HepG2 (cell line): ENCODE measurements at regions not wholly inside any gene's neighbourhood (a gene's known extent, or its start where the extent isn't known, plus 50 kb on each side); places are given as distances from the start of the nearest gene placed in this dataset.

Source experiments
- ATAC-seq: fragments of 200-7000 bp; cut with Tn5 transposase; 3 replicates; pipeline ENCODE4 v1.9.1; 2020; ENCODE audit warnings: mild to moderate bottlenecking, moderate library complexity
- BruUV-seq: library from RNA; stranded (reverse); fragments of 400-500 nt; replicated peaks from 2 replicates; lab custom pipeline; 2021; lab: Mats Ljungman, UMichigan
- CTCF ChIA-PET: fragments of 300-600 bp; formaldehyde crosslinking; extraction: SDS; loops from one replicate; lab custom pipeline; 2021; ENCODE audit warnings: low total read pairs, inconsistent platforms, low intra/inter-chr PET ratio; lab: Yijun Ruan, JAX
- POLR2A ChIA-PET: fragments of 350-600 bp; sonication (Branson Sonifier 250); formaldehyde crosslinking; loops from one replicate; lab custom pipeline; 2020; ENCODE audit warnings: antibody characterized with exemption, inconsistent platforms; lab: Yijun Ruan, JAX
- DNase-seq: peaks from one replicate; pipeline ENCODE4 v3.0.0-alpha.2; 2015; ENCODE audit warnings: low spot score
- FAIRE-seq: peaks from 3 replicates; lab custom pipeline; 2011; peaks lifted over from hg19 to GRCh38; lab: Jason Lieb, UNC
- H2AFZ ChIP-seq: one replicate; pipeline ENCODE4 v1.6.1; 2011; ENCODE audit warnings: low read length, inconsistent platforms
- H3K27ac ChIP-seq: fragments of 300-600 bp; 3 replicates; pipeline ENCODE4 v1.8.0; 2011; ENCODE audit warnings: mixed run types, mild to moderate bottlenecking, mixed read lengths, low read length, inconsistent platforms; ENCODE audit not compliant: insufficient read depth; ENCODE audit errors: extremely low read length
- H3K27me3 ChIP-seq, 2 experiments: fragments of 200-600 bp in 1 of 2; 2 replicates in 1 of 2; 3 replicates in 1 of 2; pipeline versions ENCODE4 v1.6.0 to v1.8.0; 2011; ENCODE audit warnings: low read length in 2 of 2, mild to moderate bottlenecking in 2 of 2, moderate library complexity in 2 of 2, inconsistent platforms in 1 of 2; ENCODE audit not compliant: insufficient read depth in 2 of 2, control insufficient read depth in 1 of 2
- H3K36me3 ChIP-seq, 2 experiments: fragments of 200-600 bp in 1 of 2; replicated peaks in 1 of 2; 2 replicates in 1 of 2; 3 replicates in 1 of 2; pipeline versions ENCODE4 v1.5.1 to v1.8.0; 2011; ENCODE audit warnings: low read length in 2 of 2, inconsistent platforms in 1 of 2; ENCODE audit not compliant: insufficient read depth in 2 of 2, control insufficient read depth in 1 of 2
- H3K4me1 ChIP-seq: 2 replicates; pipeline ENCODE4 v1.5.1; 2012; ENCODE audit warnings: low read length, inconsistent platforms; ENCODE audit not compliant: insufficient read depth
- H3K4me2 ChIP-seq: 2 replicates; pipeline ENCODE4 v1.6.0; 2011; ENCODE audit warnings: low read depth, low read length, inconsistent platforms
- H3K4me3 ChIP-seq, 3 experiments: fragments of 200-600 bp in 1 of 3; sonication (generic), shearing (Covaris generic) in 1 of 3; replicated peaks in 1 of 3; 2 replicates each; pipeline ENCODE4 v1.5.1; 2011 to 2016; ENCODE audit warnings: low read length in 3 of 3, inconsistent platforms in 2 of 3, low read depth in 2 of 3, mild to moderate bottlenecking in 2 of 3, control low read depth in 1 of 3, mixed read lengths in 1 of 3; ENCODE audit not compliant: insufficient read depth in 1 of 3
- H3K79me2 ChIP-seq: one replicate; pipeline ENCODE4 v1.6.1; 2011; ENCODE audit warnings: low read length, inconsistent platforms; ENCODE audit not compliant: insufficient read depth
- H3K9ac ChIP-seq: 2 replicates; pipeline ENCODE4 v1.6.0; 2011; ENCODE audit warnings: mild to moderate bottlenecking, low read depth, low read length, inconsistent platforms; ENCODE audit not compliant: insufficient read depth
- H3K9me3 ChIP-seq: 2 replicates; pipeline ENCODE4 v1.5.1; 2012; ENCODE audit warnings: mild to moderate bottlenecking, low read length
- H4K20me1 ChIP-seq: 2 replicates; pipeline ENCODE4 v1.6.0; 2011; ENCODE audit warnings: inconsistent platforms, mild to moderate bottlenecking, low read length, moderate library complexity; ENCODE audit not compliant: insufficient read depth
- FOXA1 ChIP-seq, 2 experiments: fragments of 450-650 bp in 1 of 2; sonication (generic) in 1 of 2; formaldehyde crosslinking in 1 of 2; IDR thresholded peaks; 2 replicates each; pipeline versions ENCODE4 v1.4.0 to v1.6.1; 2016 to 2020; ENCODE audit warnings: missing genetic modification reagents in 1 of 2
- FOXP1 ChIP-seq, 2 experiments: fragments of 450-650 bp in 1 of 2; IDR thresholded peaks; 2 replicates each; pipeline ENCODE4 v1.6.1; 2017 to 2018; ENCODE audit warnings: antibody characterized with exemption in 1 of 2
- HMGA1 ChIP-seq: sonication (generic); formaldehyde crosslinking; conservative IDR thresholded peaks from 2 replicates; pipeline ENCODE4 v1.4.0; 2020; ENCODE audit warnings: missing genetic modification reagents
- HNRNPH1 ChIP-seq: fragments of 200-400 bp; formaldehyde crosslinking; optimal IDR thresholded peaks from 2 replicates; pipeline ENCODE3; 2017; ENCODE audit warnings: mild to moderate bottlenecking, low read depth, low read length
- JARID2 ChIP-seq: sonication (generic); formaldehyde crosslinking; IDR thresholded peaks from 2 replicates; pipeline ENCODE4 v1.8.1; 2023; ENCODE audit warnings: missing genetic modification reagents, inconsistent platforms; ENCODE audit not compliant: insufficient replicate concordance
- TARDBP ChIP-seq: sonication (generic); formaldehyde crosslinking; IDR thresholded peaks from 2 replicates; pipeline ENCODE4 v1.8.0; 2022; ENCODE audit warnings: mild to moderate bottlenecking, missing genetic modification reagents
- ZFP36L1 ChIP-seq: sonication (generic); formaldehyde crosslinking; IDR thresholded peaks from 2 replicates; pipeline ENCODE4 v1.8.0; 2022; ENCODE audit warnings: mild to moderate bottlenecking, missing genetic modification reagents, moderate library complexity
- ZFP90 ChIP-seq: sonication (generic); formaldehyde crosslinking; IDR thresholded peaks from 2 replicates; pipeline ENCODE4 v1.8.0; 2022; ENCODE audit warnings: missing genetic modification reagents, mild to moderate bottlenecking, inconsistent platforms, borderline replicate concordance
- ZNF12 ChIP-seq: sonication (generic); formaldehyde crosslinking; IDR thresholded peaks from 2 replicates; pipeline ENCODE4 v1.5.0; 2020; ENCODE audit warnings: missing genetic modification reagents
- ZNF205 ChIP-seq: IDR thresholded peaks from 2 replicates; pipeline ENCODE4 v1.6.1; 2018; ENCODE audit warnings: missing biosample characterization, missing genetic modification reagents
- ZNF556 ChIP-seq: sonication (generic); formaldehyde crosslinking; IDR thresholded peaks from 2 replicates; pipeline ENCODE4 v1.4.0; 2020; ENCODE audit warnings: mild to moderate bottlenecking, missing genetic modification reagents, borderline replicate concordance
- WGBS: methylation state at CpG from one replicate; pipeline ENCODE4 v1.1.6; 2017; ENCODE audit warnings: low lambda C conversion rate; 5-methylcytosine and 5-hydroxymethylcytosine counted together
- in situ Hi-C: cut with HindIII; loops from 2 replicates; pipeline ENCODE4 v1.10.0; 2017; ENCODE audit warnings: low pct_unique_long_range_greater_than_20kb; ENCODE audit not compliant: extremely low pct_ligation_motif_present
- intact Hi-C: fragments of 100-400 bp; cut with micrococcal nuclease; formaldehyde crosslinking; loops from one replicate; pipeline ENCODE4 v1.10.0; 2022; ENCODE audit not compliant: unreplicated experiment
- TF ChIP-seq, protein P1 (sequence below): sonication (generic); formaldehyde crosslinking; IDR thresholded peaks from 2 replicates; pipeline ENCODE4 v1.4.0; 2020; ENCODE audit warnings: missing genetic modification reagents
- TF ChIP-seq, protein P2 (sequence below): sonication (generic); formaldehyde crosslinking; IDR thresholded peaks from 2 replicates; pipeline ENCODE4 v1.4.0; 2020; ENCODE audit warnings: mild to moderate bottlenecking, missing genetic modification reagents

DNA sequence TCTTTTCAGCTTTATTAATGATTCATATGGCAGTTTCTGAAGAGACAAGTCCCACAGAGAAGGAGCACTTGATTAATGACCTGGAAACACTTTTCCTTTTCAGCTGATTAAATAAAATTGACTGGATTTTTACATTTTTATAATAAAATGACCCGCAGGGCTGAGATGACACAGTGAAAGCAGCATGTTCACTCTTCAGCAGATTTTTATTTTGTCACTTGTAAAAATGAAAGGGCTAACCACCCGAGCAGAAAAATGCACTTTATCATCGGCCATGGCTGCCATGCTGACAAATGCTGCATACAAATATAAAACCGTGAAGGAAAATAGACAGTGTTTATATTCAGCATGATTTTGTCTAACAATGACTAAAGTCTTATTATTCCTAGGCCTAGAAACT is 321.6 kb upstream of the ITGA1 start:
- H3K9me3 ChIP-seq, result no peaks in the 10 kb centered on the region
- CTCF ChIA-PET, result no interaction called here
- no peak overlapping the region for H2AFZ ChIP-seq
- no peak overlapping the region for H3K4me3 ChIP-seq
- no peaks in the 10 kb centered on the region for H3K79me2 ChIP-seq
- H3K36me3 ChIP-seq, result no peaks in the 10 kb centered on the region
- in situ Hi-C loops, result no loop called here
- intact Hi-C loops, result no loop called here
- TF ChIP-seq ZNF205 (CRISPR knock-in tag), result no peak
- no peaks in the 10 kb centered on the region for H3K4me1 ChIP-seq
- H4K20me1 ChIP-seq, result no peaks in the 10 kb centered on the region
- no peak overlapping the region for H3K4me2 ChIP-seq
- no peaks in the 10 kb centered on the region for H3K27me3 ChIP-seq
- H3K9ac ChIP-seq, result no peak overlapping the region
- BruUV-seq, result no TSS peak
- DNase-seq (no peak), ATAC-seq (no peak), FAIRE-seq (no peak)
- under 1% methylated on average over 4 of the region's 4 CpGs for WGBS
- POLR2A ChIA-PET, result no interaction called here
- H3K27ac ChIP-seq, result no peak overlapping the region

- in situ Hi-C loops, result no loop called here
- H3K27me3 ChIP-seq, result no peaks in the 10 kb centered on the region
- H3K79me2 ChIP-seq, result no peaks in the 10 kb centered on the region
- no peak for DNase-seq
- no peak overlapping the region for H2AFZ ChIP-seq
- no TSS peak for BruUV-seq
- POLR2A ChIA-PET, result no interaction called here
- no peaks in the 10 kb centered on the region for H3K9me3 ChIP-seq
- H3K4me2 ChIP-seq, result no peak overlapping the region
- no peak overlapping the region for H3K9ac ChIP-seq
- FAIRE-seq, result no peak
- H3K27ac ChIP-seq, result no peak overlapping the region
- no peaks in the 10 kb centered on the region for H3K4me1 ChIP-seq
- no peak for ATAC-seq
- no peak overlapping the region for H3K4me3 ChIP-seq
- CTCF ChIA-PET, result no interaction called here
- H3K36me3 ChIP-seq, result no peaks in the 10 kb centered on the region
- intact Hi-C loops, result no loop called here
- no peaks in the 10 kb centered on the region for H4K20me1 ChIP-seq
- WGBS, result 2% methylated on average over 7 of the region's 7 CpGs
- TF ChIP-seq, protein P1, sequence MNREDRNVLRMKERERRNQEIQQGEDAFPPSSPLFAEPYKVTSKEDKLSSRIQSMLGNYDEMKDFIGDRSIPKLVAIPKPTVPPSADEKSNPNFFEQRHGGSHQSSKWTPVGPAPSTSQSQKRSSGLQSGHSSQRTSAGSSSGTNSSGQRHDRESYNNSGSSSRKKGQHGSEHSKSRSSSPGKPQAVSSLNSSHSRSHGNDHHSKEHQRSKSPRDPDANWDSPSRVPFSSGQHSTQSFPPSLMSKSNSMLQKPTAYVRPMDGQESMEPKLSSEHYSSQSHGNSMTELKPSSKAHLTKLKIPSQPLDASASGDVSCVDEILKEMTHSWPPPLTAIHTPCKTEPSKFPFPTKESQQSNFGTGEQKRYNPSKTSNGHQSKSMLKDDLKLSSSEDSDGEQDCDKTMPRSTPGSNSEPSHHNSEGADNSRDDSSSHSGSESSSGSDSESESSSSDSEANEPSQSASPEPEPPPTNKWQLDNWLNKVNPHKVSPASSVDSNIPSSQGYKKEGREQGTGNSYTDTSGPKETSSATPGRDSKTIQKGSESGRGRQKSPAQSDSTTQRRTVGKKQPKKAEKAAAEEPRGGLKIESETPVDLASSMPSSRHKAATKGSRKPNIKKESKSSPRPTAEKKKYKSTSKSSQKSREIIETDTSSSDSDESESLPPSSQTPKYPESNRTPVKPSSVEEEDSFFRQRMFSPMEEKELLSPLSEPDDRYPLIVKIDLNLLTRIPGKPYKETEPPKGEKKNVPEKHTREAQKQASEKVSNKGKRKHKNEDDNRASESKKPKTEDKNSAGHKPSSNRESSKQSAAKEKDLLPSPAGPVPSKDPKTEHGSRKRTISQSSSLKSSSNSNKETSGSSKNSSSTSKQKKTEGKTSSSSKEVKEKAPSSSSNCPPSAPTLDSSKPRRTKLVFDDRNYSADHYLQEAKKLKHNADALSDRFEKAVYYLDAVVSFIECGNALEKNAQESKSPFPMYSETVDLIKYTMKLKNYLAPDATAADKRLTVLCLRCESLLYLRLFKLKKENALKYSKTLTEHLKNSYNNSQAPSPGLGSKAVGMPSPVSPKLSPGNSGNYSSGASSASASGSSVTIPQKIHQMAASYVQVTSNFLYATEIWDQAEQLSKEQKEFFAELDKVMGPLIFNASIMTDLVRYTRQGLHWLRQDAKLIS (CRISPR knock-in tag), result no peak
- no peak for TF ChIP-seq FOXP1 (IDR thresholded peaks at IDR 0.05)
- TF ChIP-seq FOXP1 (CRISPR knock-in tag; IDR thresholded peaks at IDR 0.05), result no peak
- TF ChIP-seq, protein P2, sequence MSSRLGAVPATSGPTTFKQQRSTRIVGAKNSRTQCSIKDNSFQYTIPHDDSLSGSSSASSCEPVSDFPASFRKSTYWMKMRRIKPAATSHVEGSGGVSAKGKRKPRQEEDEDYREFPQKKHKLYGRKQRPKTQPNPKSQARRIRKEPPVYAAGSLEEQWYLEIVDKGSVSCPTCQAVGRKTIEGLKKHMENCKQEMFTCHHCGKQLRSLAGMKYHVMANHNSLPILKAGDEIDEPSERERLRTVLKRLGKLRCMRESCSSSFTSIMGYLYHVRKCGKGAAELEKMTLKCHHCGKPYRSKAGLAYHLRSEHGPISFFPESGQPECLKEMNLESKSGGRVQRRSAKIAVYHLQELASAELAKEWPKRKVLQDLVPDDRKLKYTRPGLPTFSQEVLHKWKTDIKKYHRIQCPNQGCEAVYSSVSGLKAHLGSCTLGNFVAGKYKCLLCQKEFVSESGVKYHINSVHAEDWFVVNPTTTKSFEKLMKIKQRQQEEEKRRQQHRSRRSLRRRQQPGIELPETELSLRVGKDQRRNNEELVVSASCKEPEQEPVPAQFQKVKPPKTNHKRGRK (CRISPR knock-in tag), result no peak
- no peak for TF ChIP-seq TARDBP (CRISPR knock-in tag)
- no peak for TF ChIP-seq HMGA1 (CRISPR knock-in tag)
- TF ChIP-seq ZFP36L1, result no peak
- TF ChIP-seq ZFP90 (CRISPR knock-in tag), result no peak
- no peak for TF ChIP-seq FOXA1 (IDR thresholded peaks at IDR 0.05)
- no peak for TF ChIP-seq FOXA1 (CRISPR knock-in tag; IDR thresholded peaks at IDR 0.05)
- no peak for TF ChIP-seq HNRNPH1
- no peak for TF ChIP-seq ZNF12 (CRISPR knock-in tag)
- TF ChIP-seq JARID2 (CRISPR knock-in tag), result no peak
- no peak for TF ChIP-seq ZNF556
Observed at GRCh38 chr5:52466749-52467520, 320.8 kb upstream of the ITGA1 start.
